ENCODE measurements at regions not wholly inside any gene's neighbourhood (a gene's known extent, or its start where the extent isn't known, plus 50 kb on each side); places are given as distances from the start of the nearest gene placed in this dataset.

DNA sequence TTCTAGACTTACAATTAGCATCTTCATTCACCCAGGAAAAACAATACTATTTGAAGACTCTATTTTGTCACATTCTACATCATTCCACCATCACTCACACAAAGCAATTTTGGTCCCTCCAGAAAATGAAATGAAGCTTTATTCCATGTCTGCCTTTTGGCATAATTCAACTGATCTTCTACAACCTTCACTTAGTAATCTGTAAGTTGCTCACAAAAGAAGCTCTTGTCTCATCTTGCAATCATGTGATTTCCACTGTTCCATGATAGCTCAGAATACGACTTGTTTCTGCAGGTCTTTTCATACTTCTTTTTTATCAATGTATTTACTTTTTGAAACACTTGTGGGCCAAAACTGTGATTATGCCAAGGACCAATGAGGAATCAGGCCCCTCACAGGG is 261.9 kb upstream of the NR4A3 start:
- H3K36me3 ChIP-seq (ENCODE audit: insufficient read depth, low read length): no peaks in the 10 kb centered on the region
- H3K4me1 ChIP-seq (ENCODE audit: insufficient read depth, low read length, poor library complexity, severe bottlenecking): no peaks in the 10 kb centered on the region
- H3K9ac ChIP-seq (ENCODE audit: low read depth, low read length, poor library complexity, severe bottlenecking): no peak overlapping the region
- no peak overlapping the region for H3K4me2 ChIP-seq (ENCODE audit: low read depth, low read length, poor library complexity, severe bottlenecking)
- no peaks in the 10 kb centered on the region for H3K9me3 ChIP-seq (ENCODE audit: insufficient read depth, low read depth, low read length)
- no peaks in the 10 kb centered on the region for H3K9me2 ChIP-seq (replicated peaks; ENCODE audit: low read depth, low read length)
- H3K79me2 ChIP-seq (ENCODE audit: insufficient read depth, low read length): no peaks in the 10 kb centered on the region
- no peaks in the 10 kb centered on the region for H3K27me3 ChIP-seq (ENCODE audit: insufficient read depth, low read length, poor library complexity, severe bottlenecking)
- no peaks in the 10 kb centered on the region for H3F3A ChIP-seq (ENCODE audit: low read depth)
- H3K4me3 ChIP-seq (ENCODE audit: low read length, poor library complexity, severe bottlenecking): no peak overlapping the region
- H4K20me1 ChIP-seq (ENCODE audit: insufficient read depth, low read length, poor library complexity, severe bottlenecking): no peaks in the 10 kb centered on the region
- H2AFZ ChIP-seq (ENCODE audit: low read length): no peak overlapping the region
- TF ChIP-seq, protein P1, sequence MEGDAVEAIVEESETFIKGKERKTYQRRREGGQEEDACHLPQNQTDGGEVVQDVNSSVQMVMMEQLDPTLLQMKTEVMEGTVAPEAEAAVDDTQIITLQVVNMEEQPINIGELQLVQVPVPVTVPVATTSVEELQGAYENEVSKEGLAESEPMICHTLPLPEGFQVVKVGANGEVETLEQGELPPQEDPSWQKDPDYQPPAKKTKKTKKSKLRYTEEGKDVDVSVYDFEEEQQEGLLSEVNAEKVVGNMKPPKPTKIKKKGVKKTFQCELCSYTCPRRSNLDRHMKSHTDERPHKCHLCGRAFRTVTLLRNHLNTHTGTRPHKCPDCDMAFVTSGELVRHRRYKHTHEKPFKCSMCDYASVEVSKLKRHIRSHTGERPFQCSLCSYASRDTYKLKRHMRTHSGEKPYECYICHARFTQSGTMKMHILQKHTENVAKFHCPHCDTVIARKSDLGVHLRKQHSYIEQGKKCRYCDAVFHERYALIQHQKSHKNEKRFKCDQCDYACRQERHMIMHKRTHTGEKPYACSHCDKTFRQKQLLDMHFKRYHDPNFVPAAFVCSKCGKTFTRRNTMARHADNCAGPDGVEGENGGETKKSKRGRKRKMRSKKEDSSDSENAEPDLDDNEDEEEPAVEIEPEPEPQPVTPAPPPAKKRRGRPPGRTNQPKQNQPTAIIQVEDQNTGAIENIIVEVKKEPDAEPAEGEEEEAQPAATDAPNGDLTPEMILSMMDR (conservative IDR thresholded peaks at IDR 0.05; ENCODE audit: low read length): no peak
- no peak for TF ChIP-seq EZH2phosphoT487 (IDR thresholded peaks at IDR 0.05; ENCODE audit: borderline replicate concordance)

DNA sequence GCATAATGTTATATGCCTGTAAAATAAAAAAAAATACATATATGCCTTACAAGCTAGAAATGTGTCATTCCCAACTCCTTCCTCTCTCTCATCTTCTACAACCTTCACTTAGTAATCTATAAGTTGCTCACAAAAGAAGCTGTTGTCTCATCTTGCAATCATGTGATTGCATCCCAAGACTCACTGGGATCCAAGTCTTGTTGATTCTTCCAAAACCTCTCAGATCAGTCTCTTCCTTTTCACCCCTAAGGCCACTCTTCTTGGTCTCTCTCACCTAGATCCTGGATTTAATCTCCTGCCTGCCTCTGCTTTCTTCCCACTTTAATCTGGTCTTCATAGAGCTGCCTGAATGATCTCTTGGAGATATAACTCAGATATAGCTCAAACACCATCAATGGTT is 261.1 kb upstream of the NR4A3 start:
- Histone ChIP-seq H2AFZ (ENCODE audit: low read length) (no peak overlapping the region), H3K36me3 (ENCODE audit: insufficient read depth, low read length) (no peaks in the 10 kb centered on the region), H4K20me1 (ENCODE audit: insufficient read depth, low read length, poor library complexity, severe bottlenecking) (no peaks in the 10 kb centered on the region), H3K79me2 (ENCODE audit: insufficient read depth, low read length) (no peaks in the 10 kb centered on the region), H3K9me3 (ENCODE audit: insufficient read depth, low read depth, low read length) (no peaks in the 10 kb centered on the region), H3K4me3 (ENCODE audit: low read length, poor library complexity, severe bottlenecking) (no peak overlapping the region), H3K9me2 (replicated peaks; ENCODE audit: low read depth, low read length) (no peaks in the 10 kb centered on the region), H3K4me1 (ENCODE audit: insufficient read depth, low read length, poor library complexity, severe bottlenecking) (no peaks in the 10 kb centered on the region), H3F3A (ENCODE audit: low read depth) (no peaks in the 10 kb centered on the region), H3K4me2 (ENCODE audit: low read depth, low read length, poor library complexity, severe bottlenecking) (no peak overlapping the region), H3K27me3 (ENCODE audit: insufficient read depth, low read length, poor library complexity, severe bottlenecking) (no peaks in the 10 kb centered on the region), H3K9ac (ENCODE audit: low read depth, low read length, poor library complexity, severe bottlenecking) (no peak overlapping the region)
- TF ChIP-seq, protein P1 (conservative IDR thresholded peaks at IDR 0.05; ENCODE audit: low read length): no peak
- no peak for TF ChIP-seq EZH2phosphoT487 (IDR thresholded peaks at IDR 0.05; ENCODE audit: borderline replicate concordance)

DNA sequence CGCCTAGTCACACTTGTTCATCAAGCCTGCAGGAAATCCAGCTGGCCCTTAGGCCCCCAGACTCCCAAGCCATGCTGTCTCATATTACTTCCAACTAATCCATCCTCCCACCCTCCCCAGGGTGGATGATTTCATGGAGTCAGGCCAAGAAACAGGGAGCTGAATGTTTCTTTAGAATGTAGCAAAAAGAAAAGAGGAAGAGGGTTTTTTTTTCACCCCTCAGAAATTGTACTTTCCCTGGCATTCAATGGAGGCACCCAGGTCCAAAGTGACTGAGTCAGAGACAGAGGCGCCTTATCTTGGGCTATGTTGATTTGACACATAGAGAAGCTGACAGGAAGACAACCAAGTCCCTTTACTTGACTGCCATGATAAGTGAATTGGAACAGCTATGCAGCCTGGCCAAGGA is 260.2 kb upstream of the NR4A3 start:
- H3K4me3 ChIP-seq (ENCODE audit: low read length, poor library complexity, severe bottlenecking): no peak overlapping the region
- no peaks in the 10 kb centered on the region for H3K9me2 ChIP-seq (replicated peaks; ENCODE audit: low read depth, low read length)
- TF ChIP-seq, protein P1 (conservative IDR thresholded peaks at IDR 0.05; ENCODE audit: low read length): no peak
- no peak for TF ChIP-seq EZH2phosphoT487 (IDR thresholded peaks at IDR 0.05; ENCODE audit: borderline replicate concordance)
- no peak overlapping the region for H3K9ac ChIP-seq (ENCODE audit: low read depth, low read length, poor library complexity, severe bottlenecking)
- no peak overlapping the region for H2AFZ ChIP-seq (ENCODE audit: low read length)
- no peaks in the 10 kb centered on the region for H3K27me3 ChIP-seq (ENCODE audit: insufficient read depth, low read length, poor library complexity, severe bottlenecking)
- no peaks in the 10 kb centered on the region for H3K79me2 ChIP-seq (ENCODE audit: insufficient read depth, low read length)
- H4K20me1 ChIP-seq (ENCODE audit: insufficient read depth, low read length, poor library complexity, severe bottlenecking): no peaks in the 10 kb centered on the region
- H3K4me1 ChIP-seq (ENCODE audit: insufficient read depth, low read length, poor library complexity, severe bottlenecking): no peaks in the 10 kb centered on the region
- H3F3A ChIP-seq (ENCODE audit: low read depth): no peaks in the 10 kb centered on the region
- no peaks in the 10 kb centered on the region for H3K9me3 ChIP-seq (ENCODE audit: insufficient read depth, low read depth, low read length)
- no peaks in the 10 kb centered on the region for H3K36me3 ChIP-seq (ENCODE audit: insufficient read depth, low read length)
- no peak overlapping the region for H3K4me2 ChIP-seq (ENCODE audit: low read depth, low read length, poor library complexity, severe bottlenecking)
